Transverse colon (tissue), 4 donors: ENCODE measurements at regions not wholly inside any gene's neighbourhood (a gene's known extent, or its start where the extent isn't known, plus 50 kb on each side); places are given as distances from the start of the nearest gene placed in this dataset.

Experiments
- DNase-seq: peaks from one replicate; pipeline ENCODE4 v3.0.0-alpha.2; 2019
- H3K27ac ChIP-seq, 4 donors: fragments of 200-600 bp; sonication (generic); 2 replicates each; pipeline ENCODE4 v1.5.1; 2016 to 2018; ENCODE audit warnings: inconsistent platforms in 4 of 4
- H3K27me3 ChIP-seq: fragments of 200-600 bp; sonication (generic); 2 replicates; pipeline ENCODE4 v1.5.1; 2017; ENCODE audit warnings: inconsistent platforms
- H3K36me3 ChIP-seq, 4 donors: fragments of 200-600 bp; sonication (generic); 2 replicates each; pipeline ENCODE4 v1.5.1; 2017 to 2019; ENCODE audit warnings: inconsistent platforms in 4 of 4
- H3K4me1 ChIP-seq, 4 donors: fragments of 200-600 bp; sonication (generic); 2 replicates each; pipeline ENCODE4 v1.5.1; 2017 to 2020; ENCODE audit warnings: inconsistent platforms in 4 of 4
- H3K4me3 ChIP-seq, 4 donors: fragments of 200-600 bp; sonication (generic); 1 replicate in 1 of 4; 2 replicates in 3 of 4; pipeline versions ENCODE4 v1.5.1 to v1.6.1; 2017 to 2019; ENCODE audit warnings: inconsistent platforms in 4 of 4
- H3K9me3 ChIP-seq, 2 donors: fragments of 200-600 bp; sonication (generic); 2 replicates each; pipeline ENCODE4 v1.5.1; 2017 to 2019; ENCODE audit warnings: inconsistent platforms in 2 of 2
- CTCF ChIP-seq, 5 experiments: fragments of 200-600 bp in 3 of 5; fragments of 450-650 bp in 2 of 5; sonication (generic) in 3 of 5; IDR thresholded peaks; 1 replicate in 2 of 5; 2 replicates in 3 of 5; pipeline ENCODE4 v1.5.1; 2016 to 2017; ENCODE audit warnings: antibody characterized with exemption in 5 of 5, inconsistent platforms in 3 of 5, mild to moderate bottlenecking in 2 of 5, moderate library complexity in 1 of 5
- EP300 ChIP-seq: sonication (generic); formaldehyde crosslinking; IDR thresholded peaks from one replicate; pipeline ENCODE4 v1.6.1; 2017; ENCODE audit warnings: antibody characterized with exemption, low read depth
- POLR2A ChIP-seq: fragments of 450-650 bp; IDR thresholded peaks from one replicate; pipeline ENCODE4 v1.6.1; 2016; ENCODE audit warnings: antibody characterized with exemption, mild to moderate bottlenecking, moderate library complexity
- POLR2AphosphoS5 ChIP-seq, 3 donors: sonication (generic); formaldehyde crosslinking; IDR thresholded peaks; one replicate each; pipeline ENCODE4 v1.6.1; 2016; ENCODE audit warnings: antibody characterized with exemption in 3 of 3
- WGBS, 2 donors: methylation state at CpG; one replicate each; pipeline ENCODE4 v1.1.5; 2018; ENCODE audit warnings: low coverage in 1 of 2; 5-methylcytosine and 5-hydroxymethylcytosine counted together
- in situ Hi-C, 4 donors: fragments of 200-750 bp; cut with MboI; loops; one replicate each; pipeline versions ENCODE4 v1.15.0 to v1.15.1; 2017; ENCODE audit warnings: low sequenced_read_pairs in 3 of 4, low pct_ligation_motif_present in 1 of 4, low pct_unique_long_range_greater_than_20kb in 1 of 4
- intact Hi-C: fragments of 100-400 bp; cut with DNase I; formaldehyde crosslinking; loops from one replicate; pipeline ENCODE4 v1.15.1; 2023; ENCODE audit warnings: low total_unique reads

- Histone ChIP-seq H3K4me3 (no peak overlapping the region), H3K9me3 (no peaks in the 10 kb centered on the region), H3K36me3 (no peaks in the 10 kb centered on the region), H3K4me1 (no peaks in the 10 kb centered on the region), H3K27ac (no peak overlapping the region), H3K27me3 (no peaks in the 10 kb centered on the region)
- no peak for DNase-seq
- in situ Hi-C loops (loop anchor here in 2 of 4 donors (25.0 kb wide), 1 partner anchor 300 kb away; no protein-coding TSS in a partner anchor), intact Hi-C loops (no loop called here)
- TF ChIP-seq EP300: no peak
- no peak for TF ChIP-seq POLR2AphosphoS5 (IDR thresholded peaks at IDR 0.05)
- no peak for TF ChIP-seq POLR2A
- TF ChIP-seq CTCF (IDR thresholded peaks at IDR 0.05): no peak
- WGBS, 2 donors: 56 to 72% methylated on average over 5 of the region's 5 CpGs
Observed at GRCh38 chr2:142687509-142687908, 190.0 kb upstream of the KYNU start.

GRCh38 chr2:142687075-142687474 is 190.4 kb upstream of the KYNU start:
- intact Hi-C loops: no loop called here
- no peaks in the 10 kb centered on the region for H3K9me3 ChIP-seq

GRCh38 chr2:142684667-142685066 is 192.8 kb upstream of the KYNU start:
- no peak for DNase-seq
- Histone ChIP-seq H3K27me3 (no peaks in the 10 kb centered on the region), H3K9me3 (no peaks in the 10 kb centered on the region), H3K4me1 (no peaks in the 10 kb centered on the region), H3K4me3 (no peak overlapping the region), H3K27ac (no peak overlapping the region), H3K36me3 (no peaks in the 10 kb centered on the region)
- no peak for TF ChIP-seq POLR2AphosphoS5 (IDR thresholded peaks at IDR 0.05)
- no peak for TF ChIP-seq CTCF (IDR thresholded peaks at IDR 0.05)
- no peak for TF ChIP-seq POLR2A
- TF ChIP-seq EP300: no peak
- WGBS, 2 donors: 97 to 100% methylated on average over 3 of the region's 3 CpGs
- intact Hi-C loops (no loop called here), in situ Hi-C loops (loop anchor here in 2 of 4 donors (25.0 kb wide), 1 partner anchor 303 kb away; no protein-coding TSS in a partner anchor)

More at GRCh38 chr2:142687075-142687474, 190.4 kb upstream of the KYNU start:
- no peak overlapping the region for H3K27ac ChIP-seq
- in situ Hi-C loops: loop anchor here in 2 of 4 donors (25.0 kb wide), 1 partner anchor 300 kb away; no protein-coding TSS in a partner anchor
- no peak for TF ChIP-seq POLR2A
- TF ChIP-seq CTCF (IDR thresholded peaks at IDR 0.05): no peak
- no peak for TF ChIP-seq EP300
- no peak for TF ChIP-seq POLR2AphosphoS5 (IDR thresholded peaks at IDR 0.05)
- no peaks in the 10 kb centered on the region for H3K4me1 ChIP-seq
- no peaks in the 10 kb centered on the region for H3K36me3 ChIP-seq
- no peak for DNase-seq
- no peaks in the 10 kb centered on the region for H3K27me3 ChIP-seq
- 50 to 66% methylated on average over 4 of the region's 4 CpGs for WGBS, 2 donors
- H3K4me3 ChIP-seq: no peak overlapping the region

- no peak overlapping the region for H3K27ac ChIP-seq
- H3K36me3 ChIP-seq: no peaks in the 10 kb centered on the region
- H3K4me1 ChIP-seq: no peaks in the 10 kb centered on the region
- in situ Hi-C loops: loop anchor here in 2 of 4 donors (25.0 kb wide), 1 partner anchor 305 kb away; no protein-coding TSS in a partner anchor
- DNase-seq: no peak
- no peak overlapping the region for H3K4me3 ChIP-seq
- H3K9me3 ChIP-seq: no peaks in the 10 kb centered on the region
- WGBS, 2 donors: 81 to 84% methylated on average over 2 of the region's 2 CpGs
- intact Hi-C loops: no loop called here
- no peak for TF ChIP-seq POLR2AphosphoS5 (IDR thresholded peaks at IDR 0.05)
- TF ChIP-seq EP300: no peak
- TF ChIP-seq CTCF (IDR thresholded peaks at IDR 0.05): no peak
- no peak for TF ChIP-seq POLR2A
- H3K27me3 ChIP-seq: no peaks in the 10 kb centered on the region
Observed at GRCh38 chr2:142682528-142682927, 194.9 kb upstream of the KYNU start.
